ENCODE measurements at regions not wholly inside any gene's neighbourhood (a gene's known extent, or its start where the extent isn't known, plus 50 kb on each side); places are given as distances from the start of the nearest gene placed in this dataset.

DNA sequence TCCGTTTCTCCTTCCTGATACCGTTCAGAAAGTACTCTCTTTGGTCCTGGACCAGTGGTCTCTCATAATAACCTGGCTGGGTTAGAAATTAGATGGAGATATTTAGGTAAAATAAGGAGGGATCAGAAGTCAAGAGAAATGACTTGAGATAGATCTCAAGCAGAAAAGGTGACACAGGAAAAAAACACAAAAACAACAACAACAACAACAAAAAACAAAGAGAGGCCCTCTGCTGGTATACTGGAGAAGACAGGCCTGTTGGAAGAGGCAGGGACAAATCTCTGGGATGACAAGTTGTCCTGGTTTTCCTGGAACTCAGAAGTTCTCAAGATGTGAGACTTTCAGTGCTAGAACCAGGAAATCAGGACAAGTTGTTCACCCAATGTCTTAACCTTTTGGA is 430.5 kb downstream of the SHISA9 start:
- TF ChIP-seq CTCF (IDR thresholded peaks at IDR 0.05) = no peak
- no peak for TF ChIP-seq POLR2A (IDR thresholded peaks at IDR 0.05)
